ENCODE measurements at regions not wholly inside any gene's neighbourhood (a gene's known extent, or its start where the extent isn't known, plus 50 kb on each side); places are given as distances from the start of the nearest gene placed in this dataset.
A peak's percentile ranks its signal among the peaks of the same experiment; 100 is the strongest.

DNA sequence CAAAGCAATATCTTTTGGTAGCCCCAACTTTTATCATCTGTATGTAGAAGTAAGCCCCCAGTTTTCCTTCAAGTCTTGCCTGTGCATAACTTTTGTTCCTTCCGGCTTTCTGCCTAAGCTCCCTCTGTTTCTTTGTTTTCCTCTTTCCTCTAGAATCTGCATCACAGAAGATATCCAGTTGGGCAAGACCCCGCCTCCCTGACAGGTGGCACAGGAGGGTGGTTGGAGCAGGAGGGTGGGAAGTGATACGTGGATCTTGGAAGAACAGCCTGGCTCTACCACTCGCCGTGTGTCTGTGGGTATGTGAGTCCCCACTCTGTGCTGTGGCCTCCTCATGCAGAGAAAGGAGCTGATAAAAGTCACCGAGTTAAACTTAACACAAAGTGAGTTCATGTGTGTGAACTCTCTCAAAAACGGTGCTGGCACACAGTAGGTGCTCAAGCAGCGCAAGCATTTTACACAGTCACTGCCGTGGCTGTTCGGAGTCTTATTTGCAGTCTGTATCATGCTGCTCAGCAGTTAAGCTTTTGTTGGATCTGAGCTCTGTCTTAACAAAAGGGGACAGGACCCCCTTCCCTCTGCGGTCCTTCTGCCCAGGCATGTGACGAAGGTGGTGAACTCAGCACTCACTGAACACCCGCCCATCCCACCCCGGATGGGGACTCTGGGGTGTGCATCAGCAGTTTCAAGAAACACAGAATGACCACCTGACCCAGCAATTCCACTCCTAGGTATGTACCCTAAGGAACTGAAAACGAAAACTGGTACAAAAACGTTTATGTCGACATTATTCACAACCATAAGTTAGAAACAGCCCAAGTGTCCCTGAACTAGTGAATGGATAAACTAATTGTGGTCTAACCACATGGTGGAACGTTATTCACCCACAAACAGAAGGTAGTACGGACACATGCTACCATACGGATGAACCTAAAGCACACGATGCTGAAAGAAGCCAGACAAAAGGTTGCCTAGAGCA is 249.1 kb downstream of the CTTN start:
- Histone ChIP-seq H3K79me2 (peaks cover 3% of the 10 kb centered on the region), H3K36me3 (replicated peaks; ENCODE audit: insufficient read depth, low read depth) (no peaks in the 10 kb centered on the region), H3K4me3 (no peak overlapping the region), H2AFZ (no peak overlapping the region), H3K27me3 (no peaks in the 10 kb centered on the region), H3K4me2 (no peak overlapping the region), H3K9me3 (ENCODE audit: low read depth) (no peaks in the 10 kb centered on the region), H3K27ac (no peak overlapping the region), H4K20me1 (ENCODE audit: insufficient read depth, poor library complexity, severe bottlenecking) (peaks cover 19% of the 10 kb centered on the region), H3K4me1 (ENCODE audit: insufficient read depth) (no peaks in the 10 kb centered on the region), H3K9me2 (replicated peaks; ENCODE audit: insufficient read depth) (no peaks in the 10 kb centered on the region)
- 71% methylated on average over 20 of the region's 21 CpGs for WGBS (ENCODE audit: low lambda C conversion rate, missing lambda C conversion rate)
- no peak for TF ChIP-seq EZH2phosphoT487 (IDR thresholded peaks at IDR 0.05; ENCODE audit: low read depth, severe bottlenecking, unreplicated experiment)
- TF ChIP-seq EZH2 (IDR thresholded peaks at IDR 0.05; ENCODE audit: borderline replicate concordance) = no peak
- TF ChIP-seq, protein P1, sequence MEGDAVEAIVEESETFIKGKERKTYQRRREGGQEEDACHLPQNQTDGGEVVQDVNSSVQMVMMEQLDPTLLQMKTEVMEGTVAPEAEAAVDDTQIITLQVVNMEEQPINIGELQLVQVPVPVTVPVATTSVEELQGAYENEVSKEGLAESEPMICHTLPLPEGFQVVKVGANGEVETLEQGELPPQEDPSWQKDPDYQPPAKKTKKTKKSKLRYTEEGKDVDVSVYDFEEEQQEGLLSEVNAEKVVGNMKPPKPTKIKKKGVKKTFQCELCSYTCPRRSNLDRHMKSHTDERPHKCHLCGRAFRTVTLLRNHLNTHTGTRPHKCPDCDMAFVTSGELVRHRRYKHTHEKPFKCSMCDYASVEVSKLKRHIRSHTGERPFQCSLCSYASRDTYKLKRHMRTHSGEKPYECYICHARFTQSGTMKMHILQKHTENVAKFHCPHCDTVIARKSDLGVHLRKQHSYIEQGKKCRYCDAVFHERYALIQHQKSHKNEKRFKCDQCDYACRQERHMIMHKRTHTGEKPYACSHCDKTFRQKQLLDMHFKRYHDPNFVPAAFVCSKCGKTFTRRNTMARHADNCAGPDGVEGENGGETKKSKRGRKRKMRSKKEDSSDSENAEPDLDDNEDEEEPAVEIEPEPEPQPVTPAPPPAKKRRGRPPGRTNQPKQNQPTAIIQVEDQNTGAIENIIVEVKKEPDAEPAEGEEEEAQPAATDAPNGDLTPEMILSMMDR (IDR thresholded peaks at IDR 0.05; ENCODE audit: poor library complexity) = no peak
- no peak for DNase-seq (ENCODE audit: low spot score)

DNA sequence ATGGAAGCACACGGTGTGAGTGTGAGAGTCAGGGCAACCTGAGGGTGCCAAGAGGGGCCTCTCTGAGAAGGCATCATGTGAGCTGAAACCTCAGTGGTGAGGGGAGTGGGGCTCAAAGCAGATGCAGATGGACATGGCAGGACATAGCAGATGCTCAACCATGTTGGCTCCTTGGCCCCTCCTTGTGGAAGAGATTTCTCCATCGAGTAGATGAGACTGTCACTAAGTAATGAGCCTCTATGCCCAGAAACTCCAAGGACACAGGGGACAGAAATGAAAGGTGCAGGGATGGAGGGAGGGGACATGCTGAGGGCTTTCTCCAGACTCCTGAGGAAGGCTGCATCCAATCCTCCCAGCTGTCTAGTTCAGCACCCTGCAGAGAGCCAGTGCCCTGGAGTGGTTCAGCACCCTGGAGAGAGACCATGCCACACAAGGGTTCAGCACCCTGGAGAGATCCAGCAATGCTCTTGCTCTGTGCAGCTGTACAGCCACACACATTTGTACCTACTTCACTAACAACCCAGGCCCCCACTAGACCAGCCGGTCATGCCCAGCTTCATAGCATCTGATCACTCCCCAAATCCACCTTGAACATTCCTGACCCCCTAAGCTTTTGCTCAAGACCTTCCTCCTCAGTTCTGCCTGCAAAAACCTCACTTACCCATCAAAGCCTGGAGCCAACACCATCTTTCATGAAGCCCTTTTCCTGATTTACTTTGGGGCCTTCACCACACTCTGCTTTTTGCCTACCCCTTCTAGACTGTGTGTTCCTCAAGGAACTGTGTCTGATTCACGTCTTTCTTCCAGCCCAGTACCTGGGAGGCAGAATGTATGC is 252.0 kb downstream of the CTTN start:
- Histone ChIP-seq H3K27me3 (no peaks in the 10 kb centered on the region), H3K79me2 (peaks cover 3% of the 10 kb centered on the region), H3K4me2 (no peak overlapping the region), H2AFZ (no peak overlapping the region), H3K36me3 (replicated peaks; ENCODE audit: insufficient read depth, low read depth) (no peaks in the 10 kb centered on the region), H4K20me1 (ENCODE audit: insufficient read depth, poor library complexity, severe bottlenecking) (peaks cover 24% of the 10 kb centered on the region), H3K9me2 (replicated peaks; ENCODE audit: insufficient read depth) (no peaks in the 10 kb centered on the region), H3K9me3 (ENCODE audit: low read depth) (no peaks in the 10 kb centered on the region), H3K4me1 (ENCODE audit: insufficient read depth) (no peaks in the 10 kb centered on the region), H3K4me3 (no peak overlapping the region), H3K27ac (no peak overlapping the region)
- WGBS (ENCODE audit: low lambda C conversion rate, missing lambda C conversion rate) = 56% methylated on average over 4 of the region's 4 CpGs
- DNase-seq (ENCODE audit: low spot score) = peak; percentile 91
- TF ChIP-seq, protein P1 (IDR thresholded peaks at IDR 0.05; ENCODE audit: poor library complexity) = no peak
- TF ChIP-seq EZH2 (IDR thresholded peaks at IDR 0.05; ENCODE audit: borderline replicate concordance) (no peak), EZH2phosphoT487 (IDR thresholded peaks at IDR 0.05; ENCODE audit: low read depth, severe bottlenecking, unreplicated experiment) (no peak)

DNA sequence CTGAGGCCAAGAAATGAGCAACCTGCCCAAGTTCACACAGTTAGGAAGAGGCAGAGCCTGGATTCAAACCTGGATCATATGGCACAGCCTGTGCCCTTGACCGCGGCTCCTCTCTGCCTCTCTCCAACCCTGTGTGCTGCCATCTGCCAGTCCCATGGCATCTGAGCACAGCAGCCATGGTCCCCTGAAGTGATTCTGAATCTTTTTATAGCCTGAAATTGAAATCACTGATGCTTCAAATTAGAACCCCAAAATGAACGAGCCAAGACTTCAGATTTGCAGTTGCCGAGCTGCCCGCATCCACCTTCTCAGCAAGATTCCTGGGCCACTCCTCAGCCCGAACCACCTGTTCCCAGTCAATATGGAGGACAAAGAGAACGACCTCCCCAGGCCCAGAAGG is 252.7 kb downstream of the CTTN start:
- Histone ChIP-seq H3K27ac (no peak overlapping the region), H3K4me1 (ENCODE audit: insufficient read depth) (no peaks in the 10 kb centered on the region), H3K79me2 (peaks cover 3% of the 10 kb centered on the region), H3K9me3 (ENCODE audit: low read depth) (no peaks in the 10 kb centered on the region), H3K27me3 (no peaks in the 10 kb centered on the region), H4K20me1 (ENCODE audit: insufficient read depth, poor library complexity, severe bottlenecking) (peaks cover 24% of the 10 kb centered on the region), H3K36me3 (replicated peaks; ENCODE audit: insufficient read depth, low read depth) (no peaks in the 10 kb centered on the region), H3K9me2 (replicated peaks; ENCODE audit: insufficient read depth) (no peaks in the 10 kb centered on the region), H3K4me2 (no peak overlapping the region), H3K4me3 (no peak overlapping the region), H2AFZ (no peak overlapping the region)
- TF ChIP-seq EZH2 (IDR thresholded peaks at IDR 0.05; ENCODE audit: borderline replicate concordance) (no peak), EZH2phosphoT487 (IDR thresholded peaks at IDR 0.05; ENCODE audit: low read depth, severe bottlenecking, unreplicated experiment) (no peak)
- TF ChIP-seq, protein P1 (IDR thresholded peaks at IDR 0.05; ENCODE audit: poor library complexity) = no peak
- 92% methylated on average over 7 of the region's 7 CpGs for WGBS (ENCODE audit: low lambda C conversion rate, missing lambda C conversion rate)
- DNase-seq (ENCODE audit: low spot score) = no peak
